ENCODE measurements at regions not wholly inside any gene's neighbourhood (a gene's known extent, or its start where the extent isn't known, plus 50 kb on each side); places are given as distances from the start of the nearest gene placed in this dataset.

GRCh38 chr17:73947966-73948355 is 255.5 kb upstream of the RPL38 start:
- whole genome bisulfite sequencing, result 89% methylated on average over 4 of the region's 4 CpGs
- H3K27ac ChIP-seq, result no peak overlapping the region
- no peaks in the 10 kb centered on the region for H3K4me1 ChIP-seq (replicated peaks)
- H3K4me3 ChIP-seq, result no peak overlapping the region
- H3K36me3 ChIP-seq, result no peaks in the 10 kb centered on the region
- no peak for DNase-seq (ENCODE audit: low spot score)
- H3K9me3 ChIP-seq, result no peaks in the 10 kb centered on the region
- TF ChIP-seq POLR2AphosphoS5 (IDR thresholded peaks at IDR 0.05), result no peak
- no peak for TF ChIP-seq POLR2A (IDR thresholded peaks at IDR 0.05)
- TF ChIP-seq CTCF (IDR thresholded peaks at IDR 0.05), result no peak
- H3K27me3 ChIP-seq (replicated peaks; ENCODE audit: insufficient read depth), result peaks cover 2% of the 10 kb centered on the region
- intact Hi-C loops (cut with DNase I), result no loop called here

- 61% methylated on average over 13 of the region's 13 CpGs for WGBS
- no peaks in the 10 kb centered on the region for H3K4me1 ChIP-seq (replicated peaks)
- no peak overlapping the region for H3K27ac ChIP-seq
- H3K36me3 ChIP-seq, result no peaks in the 10 kb centered on the region
- DNase-seq (ENCODE audit: low spot score), result no peak
- intact Hi-C loops (cut with DNase I), result no loop called here
- H3K4me3 ChIP-seq, result no peak overlapping the region
- peaks cover 2% of the 10 kb centered on the region for H3K27me3 ChIP-seq (replicated peaks; ENCODE audit: insufficient read depth)
- H3K9me3 ChIP-seq, result no peaks in the 10 kb centered on the region
- TF ChIP-seq POLR2AphosphoS5 (IDR thresholded peaks at IDR 0.05) (no peak), POLR2A (IDR thresholded peaks at IDR 0.05) (no peak)
Observed at GRCh38 chr17:73949903-73950592, 253.4 kb upstream of the RPL38 start.

GRCh38 chr17:73950593-73950914 is 252.9 kb upstream of the RPL38 start:
- Histone ChIP-seq H3K27ac (no peak overlapping the region), H3K27me3 (replicated peaks; ENCODE audit: insufficient read depth) (peaks cover 2% of the 10 kb centered on the region), H3K4me1 (replicated peaks) (no peaks in the 10 kb centered on the region), H3K36me3 (no peaks in the 10 kb centered on the region), H3K4me3 (no peak overlapping the region), H3K9me3 (no peaks in the 10 kb centered on the region)
- DNase-seq (ENCODE audit: low spot score), result no peak
- WGBS, result 60% methylated on average over 8 of the region's 8 CpGs
- intact Hi-C loops (cut with DNase I), result no loop called here
- TF ChIP-seq CTCF (IDR thresholded peaks at IDR 0.05) (no peak), POLR2AphosphoS5 (IDR thresholded peaks at IDR 0.05) (no peak), POLR2A (IDR thresholded peaks at IDR 0.05) (no peak)

GRCh38 chr17:73952082-73952479 is 251.4 kb upstream of the RPL38 start:
- H3K4me1 ChIP-seq (replicated peaks), result no peaks in the 10 kb centered on the region
- TF ChIP-seq CTCF (IDR thresholded peaks at IDR 0.05) (no peak), POLR2A (IDR thresholded peaks at IDR 0.05) (no peak), POLR2AphosphoS5 (IDR thresholded peaks at IDR 0.05) (no peak)
- no peak overlapping the region for H3K4me3 ChIP-seq
- H3K36me3 ChIP-seq, result no peaks in the 10 kb centered on the region
- no peak overlapping the region for H3K27ac ChIP-seq
- peaks cover 2% of the 10 kb centered on the region for H3K27me3 ChIP-seq (replicated peaks; ENCODE audit: insufficient read depth)
- no peak for DNase-seq (ENCODE audit: low spot score)
- WGBS, result 14% methylated on average over 20 of the region's 20 CpGs
- intact Hi-C loops (cut with DNase I), result no loop called here
- no peaks in the 10 kb centered on the region for H3K9me3 ChIP-seq

GRCh38 chr17:73952480-73953205 is 250.8 kb upstream of the RPL38 start:
- intact Hi-C loops (cut with DNase I), result no loop called here

More at GRCh38 chr17:73952480-73953205, 250.8 kb upstream of the RPL38 start:
- TF ChIP-seq POLR2A (IDR thresholded peaks at IDR 0.05) (no peak), CTCF (IDR thresholded peaks at IDR 0.05) (peak in 2 of 4 experiments; percentile 26 to 33)
- Histone ChIP-seq H3K4me3 (peak overlapping the region; percentile 5 to 16), H3K36me3 (no peaks in the 10 kb centered on the region), H3K27ac (no peak overlapping the region), H3K4me1 (replicated peaks) (no peaks in the 10 kb centered on the region), H3K9me3 (no peaks in the 10 kb centered on the region), H3K27me3 (replicated peaks; ENCODE audit: insufficient read depth) (no peaks in the 10 kb centered on the region)
- WGBS, result 1% methylated on average over 66 of the region's 67 CpGs
- no peak for DNase-seq (ENCODE audit: low spot score)

Data from prostate gland (tissue), 2 donors.